ENCODE measurements at regions not wholly inside any gene's neighbourhood (a gene's known extent, or its start where the extent isn't known, plus 50 kb on each side); places are given as distances from the start of the nearest gene placed in this dataset.

GRCh38 chr3:194851254-194851653 is 165.6 kb downstream of the FAM43A start:
- Histone ChIP-seq H3K36me3 (ENCODE audit: low read depth) (no peaks in the 10 kb centered on the region), H3K4me3 (no peak overlapping the region), H3K9me3 (no peaks in the 10 kb centered on the region), H3K4me1 (ENCODE audit: low read depth) (peaks cover 11% of the 10 kb centered on the region)
- ATAC-seq (peak; percentile 9), DNase-seq (no peak)
- no peak for TF ChIP-seq CTCF (IDR thresholded peaks at IDR 0.05)
- intact Hi-C loops (cut with DNase I, micrococcal nuclease): no loop called here

- TF ChIP-seq CTCF (IDR thresholded peaks at IDR 0.05): no peak
- H3K4me1 ChIP-seq (ENCODE audit: low read depth): peaks cover 11% of the 10 kb centered on the region
- ATAC-seq (no peak), DNase-seq (no peak)
- no peaks in the 10 kb centered on the region for H3K36me3 ChIP-seq (ENCODE audit: low read depth)
- H3K4me3 ChIP-seq: no peak overlapping the region
- intact Hi-C loops (cut with DNase I, micrococcal nuclease): no loop called here
- H3K9me3 ChIP-seq: no peaks in the 10 kb centered on the region
Measured at GRCh38 chr3:194851941-194852340, 166.3 kb downstream of the FAM43A start.

- H3K36me3 ChIP-seq (ENCODE audit: low read depth): no peaks in the 10 kb centered on the region
- peaks cover 11% of the 10 kb centered on the region for H3K4me1 ChIP-seq (ENCODE audit: low read depth)
- no peak for TF ChIP-seq CTCF (IDR thresholded peaks at IDR 0.05)
- no peaks in the 10 kb centered on the region for H3K9me3 ChIP-seq
- no peak for ATAC-seq
- intact Hi-C loops (cut with DNase I, micrococcal nuclease): no loop called here
- DNase-seq: no peak
- no peak overlapping the region for H3K4me3 ChIP-seq
Measured at GRCh38 chr3:194852345-194852744, 166.7 kb downstream of the FAM43A start.

GRCh38 chr3:194852831-194853508 is 167.3 kb downstream of the FAM43A start:
- Histone ChIP-seq H3K9me3 (no peaks in the 10 kb centered on the region), H3K4me3 (no peak overlapping the region), H3K36me3 (ENCODE audit: low read depth) (no peaks in the 10 kb centered on the region), H3K4me1 (ENCODE audit: low read depth) (peaks cover 11% of the 10 kb centered on the region)
- ATAC-seq (no peak), DNase-seq (no peak)
- intact Hi-C loops (cut with DNase I, micrococcal nuclease): no loop called here
- TF ChIP-seq CTCF (IDR thresholded peaks at IDR 0.05): no peak

GRCh38 chr3:194854206-194854605 is 168.5 kb downstream of the FAM43A start:
- Histone ChIP-seq H3K9me3 (no peaks in the 10 kb centered on the region), H3K4me1 (ENCODE audit: low read depth) (peaks cover 8% of the 10 kb centered on the region), H3K4me3 (no peak overlapping the region), H3K36me3 (ENCODE audit: low read depth) (no peaks in the 10 kb centered on the region)
- intact Hi-C loops (cut with DNase I, micrococcal nuclease): no loop called here
- ATAC-seq: no peak
- TF ChIP-seq CTCF (IDR thresholded peaks at IDR 0.05): no peak
- no peak for DNase-seq
